ENCODE measurements at regions not wholly inside any gene's neighbourhood (a gene's known extent, or its start where the extent isn't known, plus 50 kb on each side); places are given as distances from the start of the nearest gene placed in this dataset.

DNA sequence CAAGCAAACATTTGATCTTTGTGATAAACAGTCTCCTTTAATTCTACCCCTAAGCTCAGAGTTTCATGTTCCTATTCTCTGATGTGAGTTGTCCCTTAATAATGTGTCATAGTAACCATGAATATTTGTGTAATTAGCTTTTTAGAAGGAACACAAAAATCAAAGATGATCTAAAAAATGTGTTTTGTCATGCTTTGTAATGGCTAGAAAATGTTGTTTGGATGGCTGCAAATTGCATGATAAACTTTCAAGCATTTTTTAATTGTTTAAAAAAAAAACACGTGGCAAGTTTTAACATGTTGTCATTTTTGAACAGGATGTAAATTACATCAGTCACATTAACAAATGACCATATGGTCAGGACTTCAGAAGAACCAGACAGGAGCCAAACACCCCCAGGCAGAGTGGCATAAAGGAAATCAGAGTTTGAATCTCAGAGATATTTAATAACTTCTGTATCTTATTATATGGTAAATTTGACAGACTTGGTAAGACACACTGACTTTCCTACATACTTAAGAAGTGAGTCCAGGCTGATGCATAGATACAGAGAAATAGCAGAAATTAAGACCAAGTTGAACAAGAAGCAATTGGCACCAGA, 223.9 kb upstream of the VEGFC start:
- no peak overlapping the region for H3K4me3 ChIP-seq (ENCODE audit: low read depth, low read length)
- TF ChIP-seq CTCF (IDR thresholded peaks at IDR 0.05; ENCODE audit: low read depth, low read length) = no peak
- no peaks in the 10 kb centered on the region for H3K27me3 ChIP-seq

GRCh38 chr4:177023951-177024350, 231.2 kb upstream of the VEGFC start:
- no peak overlapping the region for H3K4me3 ChIP-seq (ENCODE audit: low read depth, low read length)
- DNase-seq = no peak
- no peaks in the 10 kb centered on the region for H3K36me3 ChIP-seq
- H3K9me3 ChIP-seq = no peaks in the 10 kb centered on the region
- no peaks in the 10 kb centered on the region for H3K27me3 ChIP-seq
- H3K4me1 ChIP-seq = no peaks in the 10 kb centered on the region
- no peak for TF ChIP-seq CTCF (IDR thresholded peaks at IDR 0.05; ENCODE audit: low read depth, low read length)

More for the DNA sequence above, 223.9 kb upstream of the VEGFC start:
- DNase-seq = no peak
- no peaks in the 10 kb centered on the region for H3K36me3 ChIP-seq
- peaks cover 3% of the 10 kb centered on the region; the same call in 1 of the 2 replicates for H3K9me3 ChIP-seq
- no peaks in the 10 kb centered on the region for H3K4me1 ChIP-seq

GRCh38 chr4:177032341-177032740, 239.6 kb upstream of the VEGFC start:
- Histone ChIP-seq H3K27me3 (no peaks in the 10 kb centered on the region), H3K4me1 (no peaks in the 10 kb centered on the region), H3K36me3 (no peaks in the 10 kb centered on the region), H3K4me3 (ENCODE audit: low read depth, low read length) (no peak overlapping the region), H3K9me3 (no peaks in the 10 kb centered on the region)
- DNase-seq = no peak
- TF ChIP-seq CTCF (IDR thresholded peaks at IDR 0.05; ENCODE audit: low read depth, low read length) = no peak

DNA sequence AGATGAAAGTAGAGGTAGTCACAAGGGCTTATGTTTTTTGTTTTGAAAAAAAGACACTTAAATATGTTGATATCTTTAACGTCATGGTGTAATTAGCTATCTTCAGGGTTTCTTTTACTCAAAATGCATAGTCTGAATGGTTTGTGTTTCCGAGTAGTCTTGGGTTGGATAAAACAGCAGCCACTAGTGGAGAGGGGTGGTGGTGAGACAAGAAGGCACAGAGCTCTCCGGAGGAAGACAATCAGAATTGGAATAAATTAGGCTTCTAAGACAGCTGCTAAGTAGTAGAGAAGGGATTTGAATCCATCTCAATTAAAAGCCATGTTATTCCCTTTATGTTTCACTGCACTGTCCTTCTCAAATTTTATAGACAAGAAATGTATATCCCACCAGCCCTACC, 240.4 kb upstream of the VEGFC start:
- no peak for DNase-seq
- Histone ChIP-seq H3K9me3 (no peaks in the 10 kb centered on the region), H3K27me3 (no peaks in the 10 kb centered on the region), H3K4me1 (no peaks in the 10 kb centered on the region), H3K4me3 (ENCODE audit: low read depth, low read length) (no peak overlapping the region), H3K36me3 (no peaks in the 10 kb centered on the region)
- peak; percentile 40 for TF ChIP-seq CTCF (IDR thresholded peaks at IDR 0.05; ENCODE audit: low read depth, low read length)

DNA sequence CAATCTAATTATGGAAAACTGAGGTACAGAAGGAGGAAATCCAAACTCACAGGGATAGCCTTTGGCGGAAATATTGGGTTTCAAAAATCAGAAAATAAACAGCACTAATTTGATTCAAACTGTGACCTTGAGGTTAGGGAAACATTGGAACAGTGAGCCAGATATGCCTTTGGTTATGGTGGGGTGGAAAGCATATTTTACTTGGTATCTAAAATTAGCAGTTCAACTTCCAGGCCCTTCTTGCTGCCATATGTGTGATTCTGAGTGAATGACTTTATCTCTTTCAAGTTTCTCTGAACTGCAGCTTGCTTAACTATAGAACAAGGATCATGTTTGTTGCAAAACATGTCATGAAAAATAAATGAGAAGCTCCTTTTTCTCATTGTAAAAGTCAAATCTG, 240.9 kb upstream of the VEGFC start:
- Histone ChIP-seq H3K27me3 (no peaks in the 10 kb centered on the region), H3K4me1 (no peaks in the 10 kb centered on the region), H3K9me3 (no peaks in the 10 kb centered on the region), H3K4me3 (ENCODE audit: low read depth, low read length) (no peak overlapping the region), H3K36me3 (no peaks in the 10 kb centered on the region)
- TF ChIP-seq CTCF (IDR thresholded peaks at IDR 0.05; ENCODE audit: low read depth, low read length) = no peak
- no peak for DNase-seq

GRCh38 chr4:177041356-177041755, 248.6 kb upstream of the VEGFC start:
- Histone ChIP-seq H3K9me3 (no peaks in the 10 kb centered on the region), H3K4me1 (no peaks in the 10 kb centered on the region), H3K4me3 (ENCODE audit: low read depth, low read length) (no peak overlapping the region), H3K36me3 (no peaks in the 10 kb centered on the region), H3K27me3 (no peaks in the 10 kb centered on the region)
- TF ChIP-seq CTCF (IDR thresholded peaks at IDR 0.05; ENCODE audit: low read depth, low read length) = no peak
- no peak for DNase-seq
